SK-N-SH (cell line): ENCODE measurements at regions not wholly inside any gene's neighbourhood (a gene's known extent, or its start where the extent isn't known, plus 50 kb on each side); places are given as distances from the start of the nearest gene placed in this dataset.

Source experiments
- CTCF ChIA-PET: fragments of 300-600, 350-600 bp; formaldehyde crosslinking; extraction: SDS; loops from one replicate; lab custom pipeline; 2021; lab: Yijun Ruan, JAX
- POLR2A ChIA-PET: fragments of 350-600 bp; sonication (Branson Sonifier 250); formaldehyde crosslinking; extraction: SDS; loops from one replicate; lab custom pipeline; 2020; ENCODE audit warnings: antibody characterized with exemption, inconsistent platforms; lab: Yijun Ruan, JAX
- DNase-seq: peaks from one replicate; pipeline ENCODE4 v3.0.0; 2012
- H2AFZ ChIP-seq: fragments of 200-600 bp; sonication (generic); 2 replicates; pipeline ENCODE4 v1.8.1; 2016; ENCODE audit warnings: antibody characterized with exemption, mild to moderate bottlenecking, low read depth
- H3F3A ChIP-seq: fragments of 200-600 bp; sonication (generic); replicated peaks from 2 replicates; pipeline ENCODE3; 2016; ENCODE audit warnings: antibody characterized with exemption, mild to moderate bottlenecking; ENCODE audit not compliant: insufficient read depth
- H3K27ac ChIP-seq, 2 experiments: fragments of 200-500 bp in 1 of 2; fragments of 200-600 bp in 1 of 2; sonication (Bioruptor generic) in 1 of 2; sonication (generic), shearing (Covaris generic) in 1 of 2; 2 replicates each; pipeline versions ENCODE4 v1.5.1 to v1.6.1; 2014 to 2016; ENCODE audit warnings: low read depth in 2 of 2, inconsistent platforms in 1 of 2, low read length in 1 of 2, mild to moderate bottlenecking in 1 of 2, mixed read lengths in 1 of 2
- H3K27me3 ChIP-seq: fragments of 200-600 bp; sonication (generic), shearing (Covaris generic); 2 replicates; pipeline ENCODE4 v1.6.1; 2016; ENCODE audit warnings: mixed run types; ENCODE audit not compliant: insufficient read depth
- H3K36me3 ChIP-seq, 2 experiments: fragments of 200-500 bp in 1 of 2; fragments of 200-600 bp in 1 of 2; sonication (Bioruptor generic) in 1 of 2; sonication (generic) in 1 of 2; replicated peaks in 1 of 2; 2 replicates each; pipeline versions ENCODE3 to v1.5.1; 2014 to 2016; ENCODE audit warnings: low read length in 1 of 2, mild to moderate bottlenecking in 1 of 2; ENCODE audit not compliant: insufficient read depth in 2 of 2, control insufficient read depth in 1 of 2
- H3K4me1 ChIP-seq, 2 experiments: fragments of 200-500 bp in 1 of 2; fragments of 200-600 bp in 1 of 2; sonication (Bioruptor generic) in 1 of 2; sonication (generic), shearing (Covaris generic) in 1 of 2; 2 replicates each; pipeline versions ENCODE4 v1.5.1 to v1.6.1; 2014 to 2016; ENCODE audit warnings: low read depth in 1 of 2, low read length in 1 of 2, mixed run types in 1 of 2; ENCODE audit not compliant: insufficient read depth in 2 of 2, control insufficient read depth in 1 of 2
- H3K4me2 ChIP-seq: fragments of 200-600 bp; sonication (generic), shearing (Covaris generic); 2 replicates; pipeline ENCODE4 v1.6.1; 2017; ENCODE audit warnings: mixed run types
- H3K4me3 ChIP-seq, 2 experiments: fragments of 200-500 bp in 1 of 2; fragments of 200-600 bp in 1 of 2; sonication (Bioruptor generic) in 1 of 2; sonication (generic), shearing (Covaris generic) in 1 of 2; 2 replicates each; pipeline versions ENCODE4 v1.5.1 to v1.8.1; 2014 to 2016; ENCODE audit warnings: low read depth in 2 of 2, inconsistent platforms in 1 of 2, low read length in 1 of 2, mild to moderate bottlenecking in 1 of 2, mixed read lengths in 1 of 2, moderate library complexity in 1 of 2
- H3K79me2 ChIP-seq: fragments of 200-600 bp; sonication (generic); 2 replicates; pipeline ENCODE4 v1.8.1; 2017; ENCODE audit warnings: mild to moderate bottlenecking; ENCODE audit not compliant: insufficient read depth
- H3K9ac ChIP-seq: fragments of 200-600 bp; sonication (generic); 2 replicates; pipeline ENCODE4 v1.6.1; 2017; ENCODE audit warnings: mixed run types
- H3K9me2 ChIP-seq: fragments of 200-600 bp; sonication (generic); 2 replicates; pipeline ENCODE4 v1.6.1; 2017; ENCODE audit warnings: mixed run types
- H3K9me3 ChIP-seq: fragments of 200-600 bp; sonication (generic); 2 replicates; pipeline ENCODE4 v1.6.1; 2017; ENCODE audit warnings: mixed run types, mild to moderate bottlenecking, moderate library complexity
- H4K20me1 ChIP-seq: fragments of 200-600 bp; sonication (generic); 2 replicates; pipeline ENCODE4 v1.6.1; 2017; ENCODE audit warnings: mild to moderate bottlenecking, mixed run types; ENCODE audit not compliant: insufficient read depth
- EZH2phosphoT487 ChIP-seq: fragments of 200-600 bp; sonication (generic); IDR thresholded peaks from 2 replicates; pipeline ENCODE4 v1.6.1; 2017; ENCODE audit warnings: low read depth, mixed run types, mild to moderate bottlenecking, antibody characterized with exemption, moderate library complexity, borderline replicate concordance
- GABPA ChIP-seq: IDR thresholded peaks from 2 replicates; pipeline ENCODE4 v1.4.0; 2012; ENCODE audit warnings: low read depth, mild to moderate bottlenecking
- GATA2 ChIP-seq: sonication (generic); formaldehyde crosslinking; IDR thresholded peaks from 2 replicates; pipeline ENCODE4 v1.5.0; 2020; ENCODE audit warnings: mild to moderate bottlenecking, missing genetic modification reagents
- NFIC ChIP-seq: IDR thresholded peaks from 2 replicates; pipeline ENCODE4 v1.4.0; 2012; ENCODE audit warnings: borderline replicate concordance
- POLR2AphosphoS5 ChIP-seq: IDR thresholded peaks from 2 replicates; pipeline ENCODE4 v1.6.1; 2012; ENCODE audit warnings: low read depth, low read length
- RAD21 ChIP-seq: IDR thresholded peaks from 2 replicates; pipeline ENCODE4 v1.6.1; 2012; ENCODE audit warnings: mild to moderate bottlenecking, low read length
- RCOR1 ChIP-seq: fragments of 150-350 bp; IDR thresholded peaks from 2 replicates; pipeline ENCODE4 v1.6.1; 2017; ENCODE audit warnings: antibody characterized with exemption, low read length
- RXRA ChIP-seq: IDR thresholded peaks from 2 replicates; pipeline ENCODE4 v1.4.0; 2012; ENCODE audit warnings: low read depth, mild to moderate bottlenecking, borderline replicate concordance
- TAF1 ChIP-seq: IDR thresholded peaks from 2 replicates; pipeline ENCODE4 v1.6.1; 2012; ENCODE audit warnings: low read depth, mild to moderate bottlenecking, low read length, moderate library complexity, borderline replicate concordance
- TCF12 ChIP-seq: IDR thresholded peaks from 2 replicates; pipeline ENCODE4 v1.4.0; 2012
- WGBS: methylation state at CpG from one replicate; pipeline ENCODE4 v1.1.6; 2017; ENCODE audit warnings: low lambda C conversion rate; 5-methylcytosine and 5-hydroxymethylcytosine counted together
- TF ChIP-seq, protein P1 (sequence below): IDR thresholded peaks from 2 replicates; pipeline ENCODE4 v1.6.1; 2012; ENCODE audit warnings: mild to moderate bottlenecking, low read depth, low read length, moderate library complexity
- TF ChIP-seq, protein P2 (sequence below): IDR thresholded peaks from 2 replicates; pipeline ENCODE4 v1.4.0; 2012; ENCODE audit warnings: low read depth, borderline replicate concordance
- TF ChIP-seq, protein P3 (sequence below): fragments of 150-350 bp; IDR thresholded peaks from 2 replicates; pipeline ENCODE4 v1.6.1; 2017; ENCODE audit warnings: antibody characterized with exemption, low read length, low read depth, borderline replicate concordance
- TF ChIP-seq, protein P4 (sequence below): IDR thresholded peaks from 2 replicates; pipeline ENCODE4 v1.4.0; 2012; ENCODE audit warnings: low read depth, borderline replicate concordance
- TF ChIP-seq, protein P5 (sequence below): IDR thresholded peaks from 2 replicates; pipeline ENCODE4; 2012
- TF ChIP-seq, protein P6 (sequence below): IDR thresholded peaks from 2 replicates; pipeline ENCODE4 v1.4.0; 2012; ENCODE audit warnings: low read depth

DNA sequence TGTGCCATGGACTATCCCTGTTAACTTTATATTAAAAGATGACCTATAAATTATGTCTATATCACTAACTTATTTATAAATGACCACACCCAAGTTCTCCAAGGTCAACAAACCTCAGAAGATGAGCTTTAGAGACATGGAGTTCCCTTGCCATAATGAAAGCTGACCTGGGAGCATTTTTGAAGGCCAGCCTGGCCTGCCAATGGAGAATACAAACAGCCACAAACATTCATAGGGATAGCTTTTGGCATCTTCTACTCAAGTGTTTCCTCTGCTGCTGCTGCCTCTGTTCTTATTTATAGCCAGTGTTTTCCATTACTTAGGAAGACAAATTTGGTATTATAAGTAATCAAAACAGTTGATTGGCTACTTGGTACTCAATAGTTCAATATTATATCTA, 117.3 kb upstream of the ADAMTS19 start (continued):
- TF ChIP-seq, protein P1, sequence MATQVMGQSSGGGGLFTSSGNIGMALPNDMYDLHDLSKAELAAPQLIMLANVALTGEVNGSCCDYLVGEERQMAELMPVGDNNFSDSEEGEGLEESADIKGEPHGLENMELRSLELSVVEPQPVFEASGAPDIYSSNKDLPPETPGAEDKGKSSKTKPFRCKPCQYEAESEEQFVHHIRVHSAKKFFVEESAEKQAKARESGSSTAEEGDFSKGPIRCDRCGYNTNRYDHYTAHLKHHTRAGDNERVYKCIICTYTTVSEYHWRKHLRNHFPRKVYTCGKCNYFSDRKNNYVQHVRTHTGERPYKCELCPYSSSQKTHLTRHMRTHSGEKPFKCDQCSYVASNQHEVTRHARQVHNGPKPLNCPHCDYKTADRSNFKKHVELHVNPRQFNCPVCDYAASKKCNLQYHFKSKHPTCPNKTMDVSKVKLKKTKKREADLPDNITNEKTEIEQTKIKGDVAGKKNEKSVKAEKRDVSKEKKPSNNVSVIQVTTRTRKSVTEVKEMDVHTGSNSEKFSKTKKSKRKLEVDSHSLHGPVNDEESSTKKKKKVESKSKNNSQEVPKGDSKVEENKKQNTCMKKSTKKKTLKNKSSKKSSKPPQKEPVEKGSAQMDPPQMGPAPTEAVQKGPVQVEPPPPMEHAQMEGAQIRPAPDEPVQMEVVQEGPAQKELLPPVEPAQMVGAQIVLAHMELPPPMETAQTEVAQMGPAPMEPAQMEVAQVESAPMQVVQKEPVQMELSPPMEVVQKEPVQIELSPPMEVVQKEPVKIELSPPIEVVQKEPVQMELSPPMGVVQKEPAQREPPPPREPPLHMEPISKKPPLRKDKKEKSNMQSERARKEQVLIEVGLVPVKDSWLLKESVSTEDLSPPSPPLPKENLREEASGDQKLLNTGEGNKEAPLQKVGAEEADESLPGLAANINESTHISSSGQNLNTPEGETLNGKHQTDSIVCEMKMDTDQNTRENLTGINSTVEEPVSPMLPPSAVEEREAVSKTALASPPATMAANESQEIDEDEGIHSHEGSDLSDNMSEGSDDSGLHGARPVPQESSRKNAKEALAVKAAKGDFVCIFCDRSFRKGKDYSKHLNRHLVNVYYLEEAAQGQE: no peak
- TF ChIP-seq, protein P2, sequence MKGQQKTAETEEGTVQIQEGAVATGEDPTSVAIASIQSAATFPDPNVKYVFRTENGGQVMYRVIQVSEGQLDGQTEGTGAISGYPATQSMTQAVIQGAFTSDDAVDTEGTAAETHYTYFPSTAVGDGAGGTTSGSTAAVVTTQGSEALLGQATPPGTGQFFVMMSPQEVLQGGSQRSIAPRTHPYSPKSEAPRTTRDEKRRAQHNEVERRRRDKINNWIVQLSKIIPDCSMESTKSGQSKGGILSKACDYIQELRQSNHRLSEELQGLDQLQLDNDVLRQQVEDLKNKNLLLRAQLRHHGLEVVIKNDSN: no peak
- no peak for TF ChIP-seq RAD21
- no peak for TF ChIP-seq TAF1
- TF ChIP-seq, protein P3, sequence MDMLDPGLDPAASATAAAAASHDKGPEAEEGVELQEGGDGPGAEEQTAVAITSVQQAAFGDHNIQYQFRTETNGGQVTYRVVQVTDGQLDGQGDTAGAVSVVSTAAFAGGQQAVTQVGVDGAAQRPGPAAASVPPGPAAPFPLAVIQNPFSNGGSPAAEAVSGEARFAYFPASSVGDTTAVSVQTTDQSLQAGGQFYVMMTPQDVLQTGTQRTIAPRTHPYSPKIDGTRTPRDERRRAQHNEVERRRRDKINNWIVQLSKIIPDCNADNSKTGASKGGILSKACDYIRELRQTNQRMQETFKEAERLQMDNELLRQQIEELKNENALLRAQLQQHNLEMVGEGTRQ: no peak
- TF ChIP-seq, protein P4, sequence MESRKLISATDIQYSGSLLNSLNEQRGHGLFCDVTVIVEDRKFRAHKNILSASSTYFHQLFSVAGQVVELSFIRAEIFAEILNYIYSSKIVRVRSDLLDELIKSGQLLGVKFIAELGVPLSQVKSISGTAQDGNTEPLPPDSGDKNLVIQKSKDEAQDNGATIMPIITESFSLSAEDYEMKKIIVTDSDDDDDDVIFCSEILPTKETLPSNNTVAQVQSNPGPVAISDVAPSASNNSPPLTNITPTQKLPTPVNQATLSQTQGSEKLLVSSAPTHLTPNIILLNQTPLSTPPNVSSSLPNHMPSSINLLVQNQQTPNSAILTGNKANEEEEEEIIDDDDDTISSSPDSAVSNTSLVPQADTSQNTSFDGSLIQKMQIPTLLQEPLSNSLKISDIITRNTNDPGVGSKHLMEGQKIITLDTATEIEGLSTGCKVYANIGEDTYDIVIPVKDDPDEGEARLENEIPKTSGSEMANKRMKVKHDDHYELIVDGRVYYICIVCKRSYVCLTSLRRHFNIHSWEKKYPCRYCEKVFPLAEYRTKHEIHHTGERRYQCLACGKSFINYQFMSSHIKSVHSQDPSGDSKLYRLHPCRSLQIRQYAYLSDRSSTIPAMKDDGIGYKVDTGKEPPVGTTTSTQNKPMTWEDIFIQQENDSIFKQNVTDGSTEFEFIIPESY: no peak
- TF ChIP-seq POLR2AphosphoS5: no peak
- no peak for TF ChIP-seq GABPA
- no peak for TF ChIP-seq RCOR1
- TF ChIP-seq EZH2phosphoT487: no peak
- no peak for TF ChIP-seq TCF12
- TF ChIP-seq RXRA: no peak
- no peak for TF ChIP-seq GATA2 (CRISPR knock-in tag)

DNA sequence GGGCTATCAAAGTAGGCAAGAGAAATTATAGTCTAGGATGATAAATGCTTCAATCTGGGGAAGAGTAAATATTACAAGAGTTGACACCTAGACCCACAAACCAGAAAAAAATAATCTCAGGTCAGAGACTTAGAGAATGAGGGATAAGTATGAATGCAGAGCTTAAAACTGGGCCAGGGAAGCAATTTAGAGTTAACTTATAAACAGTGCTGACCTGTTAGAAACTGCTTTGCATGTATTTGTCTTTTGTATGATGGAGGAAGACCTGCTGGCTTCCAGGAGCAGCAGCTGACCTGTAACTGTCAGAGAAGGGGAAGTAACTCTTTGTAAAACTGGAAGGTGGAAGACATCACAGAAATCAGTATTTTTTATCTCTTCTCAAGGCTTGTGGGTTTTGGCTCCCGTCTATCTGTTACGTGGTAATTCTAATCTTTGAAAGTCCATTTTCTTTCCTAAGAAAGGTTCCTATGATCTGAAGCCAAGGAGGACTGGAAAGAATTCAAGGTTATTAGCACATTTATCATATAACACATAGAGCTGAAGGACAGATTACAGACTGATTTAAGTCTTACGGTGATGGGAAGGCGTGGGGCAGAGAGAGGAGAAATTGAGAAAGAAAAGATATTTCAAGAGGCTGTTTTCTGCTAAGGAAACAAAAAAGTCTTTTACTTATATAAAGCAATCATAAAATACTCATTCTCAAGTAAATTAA, 114.7 kb upstream of the ADAMTS19 start:
- no peaks in the 10 kb centered on the region for H3K27me3 ChIP-seq
- H4K20me1 ChIP-seq: no peaks in the 10 kb centered on the region
- H3K4me3 ChIP-seq: no peak overlapping the region
- no peak overlapping the region for H3K4me2 ChIP-seq
- ChIA-PET CTCF (no interaction called here), POLR2A (no interaction called here)
- no peak overlapping the region for H3K9ac ChIP-seq
- no peaks in the 10 kb centered on the region for H3K9me3 ChIP-seq
- WGBS: 8% methylated on average over 3 of the region's 4 CpGs
- H2AFZ ChIP-seq: no peak overlapping the region
- no peak for DNase-seq
- H3F3A ChIP-seq: no peaks in the 10 kb centered on the region
- H3K79me2 ChIP-seq: no peaks in the 10 kb centered on the region
- H3K9me2 ChIP-seq: no peaks in the 10 kb centered on the region
- no peaks in the 10 kb centered on the region for H3K36me3 ChIP-seq
- no peak overlapping the region for H3K27ac ChIP-seq
- TF ChIP-seq NFIC (no peak), POLR2AphosphoS5 (no peak)
- TF ChIP-seq, protein P5, sequence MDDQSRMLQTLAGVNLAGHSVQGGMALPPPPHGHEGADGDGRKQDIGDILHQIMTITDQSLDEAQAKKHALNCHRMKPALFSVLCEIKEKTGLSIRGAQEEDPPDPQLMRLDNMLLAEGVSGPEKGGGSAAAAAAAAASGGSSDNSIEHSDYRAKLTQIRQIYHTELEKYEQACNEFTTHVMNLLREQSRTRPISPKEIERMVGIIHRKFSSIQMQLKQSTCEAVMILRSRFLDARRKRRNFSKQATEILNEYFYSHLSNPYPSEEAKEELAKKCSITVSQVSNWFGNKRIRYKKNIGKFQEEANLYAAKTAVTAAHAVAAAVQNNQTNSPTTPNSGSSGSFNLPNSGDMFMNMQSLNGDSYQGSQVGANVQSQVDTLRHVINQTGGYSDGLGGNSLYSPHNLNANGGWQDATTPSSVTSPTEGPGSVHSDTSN: no peak
- TF ChIP-seq, protein P6, sequence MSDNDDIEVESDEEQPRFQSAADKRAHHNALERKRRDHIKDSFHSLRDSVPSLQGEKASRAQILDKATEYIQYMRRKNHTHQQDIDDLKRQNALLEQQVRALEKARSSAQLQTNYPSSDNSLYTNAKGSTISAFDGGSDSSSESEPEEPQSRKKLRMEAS: no peak
- H3K4me1 ChIP-seq: no peaks in the 10 kb centered on the region
